ENCODE measurements at regions not wholly inside any gene's neighbourhood (a gene's known extent, or its start where the extent isn't known, plus 50 kb on each side); places are given as distances from the start of the nearest gene placed in this dataset.

GRCh38 chr2:180205621-180206235, 198.6 kb upstream of the CWC22 start:
- Histone ChIP-seq H3K4me2 (ENCODE audit: low read length) (no peak overlapping the region), H4K20me1 (ENCODE audit: insufficient read depth) (no peaks in the 10 kb centered on the region), H3K27me3 (ENCODE audit: insufficient read depth, low read length) (no peaks in the 10 kb centered on the region), H3K79me2 (ENCODE audit: insufficient read depth, low read length) (no peaks in the 10 kb centered on the region), H3K36me3 (ENCODE audit: control insufficient read depth in 1 of 2, insufficient read depth in 2 of 2, low read length in 2 of 2) (no peaks in the 10 kb centered on the region), H3K4me3 (replicated peaks in 1 of 2; ENCODE audit: low read depth in 1 of 2, low read length in 2 of 2) (no peak overlapping the region), H3K9ac (ENCODE audit: low read length) (no peak overlapping the region), H3K4me1 (ENCODE audit: control insufficient read depth in 1 of 2, insufficient read depth in 2 of 2, low read length in 2 of 2) (no peaks in the 10 kb centered on the region), H3K9me2 (ENCODE audit: insufficient read depth) (no peaks in the 10 kb centered on the region), H3K9me3 (ENCODE audit: control insufficient read depth in 1 of 2, insufficient read depth in 1 of 2, low read depth in 1 of 2, low read length in 2 of 2) (no peaks in the 10 kb centered on the region), H3K27ac (ENCODE audit: low read depth, low read length) (no peak overlapping the region), H2AFZ (ENCODE audit: low read depth, low read length, poor library complexity, severe bottlenecking) (no peak overlapping the region)
- intact Hi-C loops (cut with micrococcal nuclease) = no loop called here
- DNase-seq (ENCODE audit: low read depth, low spot score) (no peak), ATAC-seq (no peak)
- CTCF ChIA-PET = no interaction called here
- POLR2A ChIA-PET = no interaction called here
- TF ChIP-seq, protein P1, sequence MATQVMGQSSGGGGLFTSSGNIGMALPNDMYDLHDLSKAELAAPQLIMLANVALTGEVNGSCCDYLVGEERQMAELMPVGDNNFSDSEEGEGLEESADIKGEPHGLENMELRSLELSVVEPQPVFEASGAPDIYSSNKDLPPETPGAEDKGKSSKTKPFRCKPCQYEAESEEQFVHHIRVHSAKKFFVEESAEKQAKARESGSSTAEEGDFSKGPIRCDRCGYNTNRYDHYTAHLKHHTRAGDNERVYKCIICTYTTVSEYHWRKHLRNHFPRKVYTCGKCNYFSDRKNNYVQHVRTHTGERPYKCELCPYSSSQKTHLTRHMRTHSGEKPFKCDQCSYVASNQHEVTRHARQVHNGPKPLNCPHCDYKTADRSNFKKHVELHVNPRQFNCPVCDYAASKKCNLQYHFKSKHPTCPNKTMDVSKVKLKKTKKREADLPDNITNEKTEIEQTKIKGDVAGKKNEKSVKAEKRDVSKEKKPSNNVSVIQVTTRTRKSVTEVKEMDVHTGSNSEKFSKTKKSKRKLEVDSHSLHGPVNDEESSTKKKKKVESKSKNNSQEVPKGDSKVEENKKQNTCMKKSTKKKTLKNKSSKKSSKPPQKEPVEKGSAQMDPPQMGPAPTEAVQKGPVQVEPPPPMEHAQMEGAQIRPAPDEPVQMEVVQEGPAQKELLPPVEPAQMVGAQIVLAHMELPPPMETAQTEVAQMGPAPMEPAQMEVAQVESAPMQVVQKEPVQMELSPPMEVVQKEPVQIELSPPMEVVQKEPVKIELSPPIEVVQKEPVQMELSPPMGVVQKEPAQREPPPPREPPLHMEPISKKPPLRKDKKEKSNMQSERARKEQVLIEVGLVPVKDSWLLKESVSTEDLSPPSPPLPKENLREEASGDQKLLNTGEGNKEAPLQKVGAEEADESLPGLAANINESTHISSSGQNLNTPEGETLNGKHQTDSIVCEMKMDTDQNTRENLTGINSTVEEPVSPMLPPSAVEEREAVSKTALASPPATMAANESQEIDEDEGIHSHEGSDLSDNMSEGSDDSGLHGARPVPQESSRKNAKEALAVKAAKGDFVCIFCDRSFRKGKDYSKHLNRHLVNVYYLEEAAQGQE (IDR thresholded peaks at IDR 0.05; ENCODE audit: low read depth) = no peak
- no peak for TF ChIP-seq JUND (IDR thresholded peaks at IDR 0.05)
- TF ChIP-seq POLR2AphosphoS5 (IDR thresholded peaks at IDR 0.05; ENCODE audit: low read depth, low read length) = no peak
- TF ChIP-seq SRF (IDR thresholded peaks at IDR 0.05; ENCODE audit: low read depth) = no peak
- TF ChIP-seq, protein P2, sequence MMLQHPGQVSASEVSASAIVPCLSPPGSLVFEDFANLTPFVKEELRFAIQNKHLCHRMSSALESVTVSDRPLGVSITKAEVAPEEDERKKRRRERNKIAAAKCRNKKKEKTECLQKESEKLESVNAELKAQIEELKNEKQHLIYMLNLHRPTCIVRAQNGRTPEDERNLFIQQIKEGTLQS (IDR thresholded peaks at IDR 0.05) = no peak
- RAD21 ChIA-PET (ENCODE audit: low non-redundant PET in 1 of 2, low total read pairs in 2 of 2, uncharacterized antibody in 2 of 2, unreplicated experiment in 2 of 2) = no interaction called here
- BruUV-seq (replicated peaks) = no TSS peak

DNA sequence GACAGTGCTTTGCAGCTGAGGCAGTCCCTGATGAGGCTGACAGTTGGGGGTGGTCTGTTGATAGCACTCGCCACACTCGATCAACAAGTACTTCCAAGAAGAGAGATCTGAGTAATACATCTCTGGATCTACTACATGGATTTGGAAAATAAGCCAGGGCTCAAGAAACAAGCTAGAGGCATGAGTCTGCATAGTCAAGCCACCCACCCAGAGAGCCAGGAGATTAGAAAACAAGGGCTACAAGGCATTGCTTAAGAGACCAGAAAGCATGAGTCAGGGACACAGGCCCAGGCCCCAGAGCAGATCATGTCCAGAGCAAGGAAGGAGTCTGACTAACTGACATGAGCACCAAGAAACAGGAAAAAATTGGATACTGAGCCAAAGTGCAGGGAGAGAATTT, 196.9 kb upstream of the CWC22 start:
- no peak overlapping the region for H3K9ac ChIP-seq (ENCODE audit: low read length)
- ChIA-PET RAD21 (ENCODE audit: low non-redundant PET in 1 of 2, low total read pairs in 2 of 2, uncharacterized antibody in 2 of 2, unreplicated experiment in 2 of 2) (no interaction called here), POLR2A (no interaction called here), CTCF (no interaction called here)
- intact Hi-C loops (cut with micrococcal nuclease) = no loop called here
- no peaks in the 10 kb centered on the region for H3K9me2 ChIP-seq (ENCODE audit: insufficient read depth)
- H3K79me2 ChIP-seq (ENCODE audit: insufficient read depth, low read length) = no peaks in the 10 kb centered on the region
- H3K27ac ChIP-seq (ENCODE audit: low read depth, low read length) = no peak overlapping the region
- no peaks in the 10 kb centered on the region for H3K36me3 ChIP-seq (ENCODE audit: control insufficient read depth in 1 of 2, insufficient read depth in 2 of 2, low read length in 2 of 2)
- BruUV-seq (replicated peaks) = no TSS peak
- H3K4me1 ChIP-seq (ENCODE audit: control insufficient read depth in 1 of 2, insufficient read depth in 2 of 2, low read length in 2 of 2) = no peaks in the 10 kb centered on the region
- no peak for DNase-seq (ENCODE audit: low read depth, low spot score)
- H4K20me1 ChIP-seq (ENCODE audit: insufficient read depth) = no peaks in the 10 kb centered on the region
- no peaks in the 10 kb centered on the region for H3K27me3 ChIP-seq (ENCODE audit: insufficient read depth, low read length)
- H2AFZ ChIP-seq (ENCODE audit: low read depth, low read length, poor library complexity, severe bottlenecking) = no peak overlapping the region
- H3K9me3 ChIP-seq (ENCODE audit: control insufficient read depth in 1 of 2, insufficient read depth in 1 of 2, low read depth in 1 of 2, low read length in 2 of 2) = no peaks in the 10 kb centered on the region
- no peak overlapping the region for H3K4me2 ChIP-seq (ENCODE audit: low read length)
- H3K4me3 ChIP-seq (replicated peaks in 1 of 2; ENCODE audit: low read depth in 1 of 2, low read length in 2 of 2) = no peak overlapping the region
- ATAC-seq = no peak
- TF ChIP-seq POLR2A (IDR thresholded peaks at IDR 0.05; ENCODE audit: borderline replicate concordance, extremely low read depth, insufficient read depth, insufficient read length) (no peak), POLR2AphosphoS5 (IDR thresholded peaks at IDR 0.05; ENCODE audit: low read depth, low read length) (no peak), EZH2phosphoT487 (IDR thresholded peaks at IDR 0.05; ENCODE audit: borderline replicate concordance) (no peak), EZH2 (IDR thresholded peaks at IDR 0.05) (no peak), ZFX (IDR thresholded peaks at IDR 0.05) (no peak), FOSL1 (IDR thresholded peaks at IDR 0.05; ENCODE audit: low read depth) (no peak), ELF1 (IDR thresholded peaks at IDR 0.05; ENCODE audit: borderline replicate concordance, low read depth) (no peak)
- TF ChIP-seq, protein P1 (IDR thresholded peaks at IDR 0.05; ENCODE audit: low read depth) = no peak
